Neural cell (in vitro differentiated cells): ENCODE measurements at regions not wholly inside any gene's neighbourhood (a gene's known extent, or its start where the extent isn't known, plus 50 kb on each side); places are given as distances from the start of the nearest gene placed in this dataset.

Source experiments
- EP300 ChIP-seq: fragments of 450-650 bp; conservative IDR thresholded peaks from 2 replicates; pipeline ENCODE4 v1.6.1; 2014; ENCODE audit warnings: antibody characterized with exemption, mild to moderate bottlenecking, moderate library complexity; ENCODE audit not compliant: poor library complexity, severe bottlenecking
- POLR2AphosphoS5 ChIP-seq: IDR thresholded peaks from 2 replicates; pipeline ENCODE4 v1.6.1; 2012
- TF ChIP-seq, protein P1 (sequence below): fragments of 450-650 bp; IDR thresholded peaks from 2 replicates; pipeline ENCODE4 v1.5.1; 2014; ENCODE audit warnings: antibody characterized with exemption, mild to moderate bottlenecking, moderate library complexity; ENCODE audit not compliant: poor library complexity, severe bottlenecking

DNA sequence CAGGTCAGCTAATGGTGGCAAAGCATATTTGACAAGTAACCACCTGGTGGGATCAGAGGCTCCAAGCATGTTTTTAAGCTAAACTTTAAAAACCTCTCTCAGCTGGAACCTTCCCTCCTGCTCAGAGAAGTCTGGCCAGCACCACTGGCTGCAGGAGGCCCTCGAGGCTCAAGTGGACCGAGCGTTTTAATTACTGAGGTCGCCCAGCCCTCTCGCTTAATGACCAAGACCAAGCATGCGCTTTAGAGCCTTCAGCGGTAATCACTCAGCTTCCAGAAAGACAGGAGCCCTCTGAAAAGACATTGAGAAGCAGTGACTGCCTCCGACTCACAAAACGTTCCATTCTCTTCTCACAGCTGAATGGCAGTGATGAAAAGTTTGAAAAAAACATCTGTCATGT lies 383.4 kb upstream of the ADARB2 start:
- TF ChIP-seq, protein P1, sequence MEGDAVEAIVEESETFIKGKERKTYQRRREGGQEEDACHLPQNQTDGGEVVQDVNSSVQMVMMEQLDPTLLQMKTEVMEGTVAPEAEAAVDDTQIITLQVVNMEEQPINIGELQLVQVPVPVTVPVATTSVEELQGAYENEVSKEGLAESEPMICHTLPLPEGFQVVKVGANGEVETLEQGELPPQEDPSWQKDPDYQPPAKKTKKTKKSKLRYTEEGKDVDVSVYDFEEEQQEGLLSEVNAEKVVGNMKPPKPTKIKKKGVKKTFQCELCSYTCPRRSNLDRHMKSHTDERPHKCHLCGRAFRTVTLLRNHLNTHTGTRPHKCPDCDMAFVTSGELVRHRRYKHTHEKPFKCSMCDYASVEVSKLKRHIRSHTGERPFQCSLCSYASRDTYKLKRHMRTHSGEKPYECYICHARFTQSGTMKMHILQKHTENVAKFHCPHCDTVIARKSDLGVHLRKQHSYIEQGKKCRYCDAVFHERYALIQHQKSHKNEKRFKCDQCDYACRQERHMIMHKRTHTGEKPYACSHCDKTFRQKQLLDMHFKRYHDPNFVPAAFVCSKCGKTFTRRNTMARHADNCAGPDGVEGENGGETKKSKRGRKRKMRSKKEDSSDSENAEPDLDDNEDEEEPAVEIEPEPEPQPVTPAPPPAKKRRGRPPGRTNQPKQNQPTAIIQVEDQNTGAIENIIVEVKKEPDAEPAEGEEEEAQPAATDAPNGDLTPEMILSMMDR, result no peak
- TF ChIP-seq POLR2AphosphoS5, result no peak
- no peak for TF ChIP-seq EP300
